Activated B cell treated with CpG ODN at 0.5 μM for 24 hours (primary cell): ENCODE measurements at regions not wholly inside any gene's neighbourhood (a gene's known extent, or its start where the extent isn't known, plus 50 kb on each side); places are given as distances from the start of the nearest gene placed in this dataset.

ENCODE experiments used
- ATAC-seq: fragments of 200-7000 bp; cut with Tn5 transposase; one replicate; pipeline ENCODE4 v1.10.0; 2021; ENCODE audit warnings: low read depth, mild to moderate bottlenecking, moderate library complexity
- CTCF ChIA-PET: fragments of 350-600 bp; sonication (Branson Sonifier 250); formaldehyde crosslinking; loops from one replicate; lab custom pipeline; 2021; ENCODE audit warnings: antibody characterized with exemption; lab: Charles Lee
- POLR2A ChIA-PET: fragments of 350-600 bp; sonication (Branson Sonifier 250); formaldehyde crosslinking; loops from one replicate; lab custom pipeline; 2021; ENCODE audit warnings: antibody characterized with exemption; lab: Charles Lee
- DNase-seq: peaks from one replicate; pipeline ENCODE4 v3.0.0; 2022
- H3K27ac Mint-ChIP-seq: one replicate; pipeline ENCODE4 v1.8.0; 2020; ENCODE audit warnings: mixed read lengths
- H3K27me3 Mint-ChIP-seq: one replicate; pipeline ENCODE4 v1.8.0; 2021; ENCODE audit warnings: mixed read lengths
- H3K36me3 Mint-ChIP-seq: one replicate; pipeline ENCODE4 v1.8.0; 2021; ENCODE audit warnings: low read depth, mixed read lengths
- H3K4me1 Mint-ChIP-seq: one replicate; pipeline ENCODE4 v1.8.0; 2021; ENCODE audit warnings: mixed read lengths
- H3K4me3 Mint-ChIP-seq: one replicate; pipeline ENCODE4 v1.8.0; 2020; ENCODE audit warnings: mild to moderate bottlenecking, mixed read lengths
- H3K9me3 Mint-ChIP-seq: one replicate; pipeline ENCODE4 v1.8.0; 2020; ENCODE audit warnings: mixed read lengths
- CTCF ChIP-seq: fragments of 200-600 bp; IDR thresholded peaks from one replicate; pipeline ENCODE4 v1.8.0; 2022; ENCODE audit warnings: antibody characterized with exemption, mild to moderate bottlenecking
- intact Hi-C: fragments of 100-400 bp; cut with micrococcal nuclease; formaldehyde crosslinking; loops from one replicate; pipeline ENCODE4 v1.15.1; 2024

DNA sequence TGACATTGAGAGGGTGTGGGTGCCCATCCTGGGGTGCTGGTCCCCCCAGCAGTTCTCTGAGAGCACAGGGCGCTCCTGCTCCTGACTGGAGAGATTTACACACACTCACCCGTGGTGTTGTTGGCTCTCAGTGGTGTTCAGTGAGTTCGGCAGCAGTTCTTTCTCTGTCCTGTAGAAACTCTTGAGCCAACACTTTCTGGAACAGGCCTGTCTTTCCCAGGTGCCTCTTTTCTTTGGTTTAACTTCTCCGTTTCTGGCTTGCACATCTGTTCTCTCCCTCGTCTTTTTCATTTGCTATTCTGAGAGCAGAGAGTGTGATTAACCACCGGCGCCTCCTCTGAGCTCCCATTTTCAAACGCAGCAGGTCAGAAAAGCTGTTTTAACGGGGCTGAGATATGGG lies 284.5 kb downstream of the IRX2 start:
- ATAC-seq (no peak), DNase-seq (no peak)
- POLR2A ChIA-PET, result no interaction called here
- intact Hi-C loops, result no loop called here
- Mint-ChIP-seq H3K4me1 (no peaks in the 10 kb centered on the region), H3K9me3 (peaks cover 3% of the 10 kb centered on the region), H3K4me3 (no peak overlapping the region), H3K27ac (no peak overlapping the region), H3K36me3 (no peaks in the 10 kb centered on the region), H3K27me3 (no peaks in the 10 kb centered on the region)
- CTCF ChIA-PET, result no interaction called here
- no peak for TF ChIP-seq CTCF

DNA sequence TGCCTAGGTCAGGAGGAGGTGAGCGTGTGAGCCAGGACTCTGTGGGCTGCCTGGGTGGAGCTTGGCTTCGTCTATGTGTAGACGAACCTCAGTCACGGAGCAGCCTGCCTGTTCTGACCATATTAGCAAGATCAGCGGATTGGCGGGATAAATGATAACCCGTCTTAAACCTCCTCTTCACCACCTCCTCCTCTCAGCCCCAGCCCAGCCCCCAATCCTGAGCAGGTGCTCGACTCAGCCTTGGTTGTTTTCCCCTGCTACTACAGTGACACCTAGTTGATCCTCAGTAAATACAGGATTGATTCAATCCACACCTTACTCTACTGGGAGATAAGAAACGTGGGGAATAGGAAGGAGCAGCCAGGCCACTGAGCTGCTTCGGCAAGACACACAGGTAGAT lies 286.1 kb downstream of the IRX2 start:
- H3K9me3 Mint-ChIP-seq, result peaks cover 2% of the 10 kb centered on the region
- no peaks in the 10 kb centered on the region for H3K27me3 Mint-ChIP-seq
- intact Hi-C loops, result no loop called here
- no peak overlapping the region for H3K4me3 Mint-ChIP-seq
- DNase-seq (no peak), ATAC-seq (no peak)
- TF ChIP-seq CTCF, result no peak
- ChIA-PET CTCF (no interaction called here), POLR2A (no interaction called here)
- H3K4me1 Mint-ChIP-seq, result no peaks in the 10 kb centered on the region
- H3K27ac Mint-ChIP-seq, result no peak overlapping the region
- no peaks in the 10 kb centered on the region for H3K36me3 Mint-ChIP-seq

DNA sequence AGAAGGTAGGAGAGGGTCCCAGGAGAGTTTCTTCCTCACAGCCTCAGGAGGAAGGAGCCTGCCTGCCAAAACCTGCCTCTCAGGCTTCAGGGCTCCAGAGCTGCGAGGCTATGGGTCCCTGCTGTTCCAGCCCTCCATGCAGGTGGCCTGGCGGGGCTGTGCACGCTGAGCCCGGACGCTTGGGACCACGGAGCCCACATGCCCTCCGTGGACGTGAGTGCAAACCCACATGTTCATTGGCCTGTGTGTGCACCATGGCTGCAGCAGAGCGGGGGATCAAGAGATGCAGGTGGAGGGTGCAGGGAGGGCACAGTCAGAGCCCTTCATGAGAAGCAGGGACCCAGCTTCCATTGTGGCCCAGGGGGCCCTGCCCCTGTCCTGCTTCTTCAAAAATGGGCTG lies 287.3 kb downstream of the IRX2 start:
- Mint-ChIP-seq H3K4me3 (no peak overlapping the region), H3K27ac (no peak overlapping the region), H3K9me3 (peaks cover 2% of the 10 kb centered on the region), H3K36me3 (no peaks in the 10 kb centered on the region), H3K4me1 (no peaks in the 10 kb centered on the region), H3K27me3 (no peaks in the 10 kb centered on the region)
- TF ChIP-seq CTCF, result no peak
- DNase-seq (no peak), ATAC-seq (no peak)
- ChIA-PET POLR2A (no interaction called here), CTCF (no interaction called here)
- intact Hi-C loops, result no loop called here

DNA sequence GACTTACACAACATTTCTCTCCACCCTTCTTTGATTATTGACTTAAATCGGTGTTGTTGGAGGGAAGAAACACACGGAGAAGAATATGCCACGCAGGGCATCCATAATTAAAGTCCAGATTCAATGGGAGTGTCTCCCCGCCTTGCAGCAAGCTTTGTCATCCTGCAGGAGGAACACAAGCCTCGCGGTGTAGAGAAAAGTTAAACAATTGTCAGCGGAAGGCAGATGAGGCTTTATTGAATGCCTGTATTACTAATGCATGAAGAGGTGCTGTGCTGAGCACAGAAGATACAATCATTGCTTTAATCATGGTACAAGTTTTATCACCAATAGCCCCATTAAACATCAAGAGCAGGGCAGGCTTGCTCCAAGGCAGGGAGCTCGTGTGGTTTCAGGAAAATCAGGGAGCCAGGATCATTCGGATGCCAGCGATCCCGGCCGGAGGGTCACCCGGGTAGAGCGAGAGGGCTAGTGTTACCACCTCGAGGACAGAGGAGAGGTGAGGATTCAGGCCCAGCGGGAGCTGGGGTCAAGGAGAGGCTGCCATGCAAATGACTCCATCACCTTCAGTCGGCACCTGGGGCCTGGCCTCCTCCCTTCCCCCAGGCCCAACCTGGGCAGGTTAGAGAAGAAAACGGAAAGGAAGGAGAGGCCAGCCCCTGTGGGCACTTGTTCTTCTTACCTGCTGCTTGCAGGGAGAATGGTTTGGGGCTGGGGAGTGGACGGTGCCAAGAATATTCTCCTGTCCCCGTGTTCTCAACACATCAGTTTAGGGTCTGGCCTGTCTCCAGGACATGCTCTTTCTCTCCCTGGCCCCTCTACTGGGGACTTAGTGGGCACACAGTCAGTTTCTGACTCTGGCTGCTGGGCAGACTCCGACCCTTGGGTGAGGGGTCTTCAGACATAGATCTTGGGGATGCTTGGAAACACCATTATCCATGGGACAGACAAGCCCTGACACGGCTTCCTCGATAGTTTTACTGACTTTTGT lies 289.5 kb downstream of the IRX2 start:
- Mint-ChIP-seq H3K9me3 (peaks cover 2% of the 10 kb centered on the region), H3K27me3 (no peaks in the 10 kb centered on the region), H3K4me3 (no peak overlapping the region), H3K27ac (no peak overlapping the region), H3K36me3 (no peaks in the 10 kb centered on the region), H3K4me1 (no peaks in the 10 kb centered on the region)
- POLR2A ChIA-PET, result no interaction called here
- DNase-seq (no peak), ATAC-seq (no peak)
- CTCF ChIA-PET, result no interaction called here
- TF ChIP-seq CTCF, result no peak
- intact Hi-C loops, result no loop called here

- no peaks in the 10 kb centered on the region for H3K4me1 Mint-ChIP-seq
- ChIA-PET CTCF (no interaction called here), POLR2A (no interaction called here)
- no peak overlapping the region for H3K4me3 Mint-ChIP-seq
- ATAC-seq (no peak), DNase-seq (no peak)
- H3K27me3 Mint-ChIP-seq, result no peaks in the 10 kb centered on the region
- no peak for TF ChIP-seq CTCF
- H3K36me3 Mint-ChIP-seq, result no peaks in the 10 kb centered on the region
- H3K9me3 Mint-ChIP-seq, result peaks cover 2% of the 10 kb centered on the region
- intact Hi-C loops, result no loop called here
- H3K27ac Mint-ChIP-seq, result no peak overlapping the region
These were observed 291.4 kb downstream of the IRX2 start for GRCh38 chr5:2460098-2460497.
